Ovary (tissue), 3 donors: ENCODE measurements at regions not wholly inside any gene's neighbourhood (a gene's known extent, or its start where the extent isn't known, plus 50 kb on each side); places are given as distances from the start of the nearest gene placed in this dataset.

Experiments
- EP300 ChIP-seq: sonication (generic); formaldehyde crosslinking; IDR thresholded peaks from one replicate; pipeline ENCODE4 v1.6.1; 2017; ENCODE audit warnings: antibody characterized with exemption
- TF ChIP-seq, protein P1 (sequence below), 3 donors: fragments of 450-650 bp in 2 of 3; fragments of 200-600 bp in 1 of 3; IDR thresholded peaks; one replicate each; pipeline versions ENCODE4 v1.5.1 to v1.8.0; 2016 to 2022; ENCODE audit warnings: antibody characterized with exemption in 3 of 3, mild to moderate bottlenecking in 1 of 3
- donor health status: DM: no; HTN: no; CAD: no.

DNA sequence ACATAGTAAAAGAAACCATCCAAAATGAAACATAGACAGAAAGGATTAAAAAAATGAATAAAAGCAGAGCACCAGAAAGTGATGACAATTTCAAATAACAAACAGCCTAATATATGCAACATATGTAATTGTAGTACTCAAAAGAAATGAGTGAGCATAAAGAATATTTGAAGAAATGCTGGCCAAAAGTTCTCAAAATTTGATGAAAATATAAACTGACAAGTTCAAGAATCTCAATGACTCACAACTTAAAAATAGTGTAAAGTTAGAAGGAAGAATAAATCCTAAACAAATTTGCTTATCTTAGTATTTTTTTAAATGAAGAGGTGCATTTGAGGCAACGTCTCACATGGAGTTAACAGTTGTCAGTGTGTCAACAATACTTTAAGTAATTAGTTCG, 498.9 kb downstream of the SLC6A15 start:
- no peak for TF ChIP-seq EP300
- TF ChIP-seq, protein P1, sequence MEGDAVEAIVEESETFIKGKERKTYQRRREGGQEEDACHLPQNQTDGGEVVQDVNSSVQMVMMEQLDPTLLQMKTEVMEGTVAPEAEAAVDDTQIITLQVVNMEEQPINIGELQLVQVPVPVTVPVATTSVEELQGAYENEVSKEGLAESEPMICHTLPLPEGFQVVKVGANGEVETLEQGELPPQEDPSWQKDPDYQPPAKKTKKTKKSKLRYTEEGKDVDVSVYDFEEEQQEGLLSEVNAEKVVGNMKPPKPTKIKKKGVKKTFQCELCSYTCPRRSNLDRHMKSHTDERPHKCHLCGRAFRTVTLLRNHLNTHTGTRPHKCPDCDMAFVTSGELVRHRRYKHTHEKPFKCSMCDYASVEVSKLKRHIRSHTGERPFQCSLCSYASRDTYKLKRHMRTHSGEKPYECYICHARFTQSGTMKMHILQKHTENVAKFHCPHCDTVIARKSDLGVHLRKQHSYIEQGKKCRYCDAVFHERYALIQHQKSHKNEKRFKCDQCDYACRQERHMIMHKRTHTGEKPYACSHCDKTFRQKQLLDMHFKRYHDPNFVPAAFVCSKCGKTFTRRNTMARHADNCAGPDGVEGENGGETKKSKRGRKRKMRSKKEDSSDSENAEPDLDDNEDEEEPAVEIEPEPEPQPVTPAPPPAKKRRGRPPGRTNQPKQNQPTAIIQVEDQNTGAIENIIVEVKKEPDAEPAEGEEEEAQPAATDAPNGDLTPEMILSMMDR (IDR thresholded peaks at IDR 0.05): no peak
